HFFc6 (cell line): ENCODE measurements at regions not wholly inside any gene's neighbourhood (a gene's known extent, or its start where the extent isn't known, plus 50 kb on each side); places are given as distances from the start of the nearest gene placed in this dataset.

Experiments used
- DNase-seq: peaks from one replicate; pipeline ENCODE4 v3.0.0-alpha.2; 2018
- H3K27ac Mint-ChIP-seq: 2 replicates; pipeline ENCODE4 v1.8.0; 2020; ENCODE audit warnings: mild to moderate bottlenecking, mixed read lengths
- H3K27me3 Mint-ChIP-seq: 2 replicates; pipeline ENCODE4 v1.8.0; 2021; ENCODE audit warnings: mild to moderate bottlenecking, moderate library complexity, mixed read lengths; ENCODE audit not compliant: insufficient read depth
- H3K36me3 Mint-ChIP-seq: 2 replicates; pipeline ENCODE4 v1.8.0; 2021; ENCODE audit warnings: low read depth, mixed read lengths
- H3K4me1 Mint-ChIP-seq: 2 replicates; pipeline ENCODE4 v1.8.0; 2020; ENCODE audit warnings: low read depth, mixed read lengths
- H3K4me3 Mint-ChIP-seq: 2 replicates; pipeline ENCODE4 v1.8.0; 2020; ENCODE audit warnings: mild to moderate bottlenecking, moderate library complexity, mixed read lengths
- H3K9me3 Mint-ChIP-seq: 2 replicates; pipeline ENCODE4 v1.8.0; 2020; ENCODE audit warnings: mild to moderate bottlenecking, mixed read lengths
- CTCF ChIP-seq: fragments of 200-600 bp; sonication (generic); IDR thresholded peaks from 2 replicates; pipeline ENCODE4 v1.5.0; 2021; ENCODE audit warnings: antibody characterized with exemption, mild to moderate bottlenecking

GRCh38 chr14:39974036-39974435, 541.8 kb upstream of the FBXO33 start:
- Mint-ChIP-seq H3K9me3 (peaks cover 42% of the 10 kb centered on the region), H3K4me1 (no peaks in the 10 kb centered on the region), H3K36me3 (no peaks in the 10 kb centered on the region), H3K27me3 (peaks cover 1% of the 10 kb centered on the region), H3K27ac (no peak overlapping the region), H3K4me3 (no peak overlapping the region)
- no peak for TF ChIP-seq CTCF
- DNase-seq = no peak

- no peak overlapping the region for H3K27ac Mint-ChIP-seq
- no peak for TF ChIP-seq CTCF
- H3K36me3 Mint-ChIP-seq = no peaks in the 10 kb centered on the region
- peaks cover 42% of the 10 kb centered on the region for H3K9me3 Mint-ChIP-seq
- no peaks in the 10 kb centered on the region for H3K4me1 Mint-ChIP-seq
- peaks cover 1% of the 10 kb centered on the region for H3K27me3 Mint-ChIP-seq
- H3K4me3 Mint-ChIP-seq = no peak overlapping the region
- no peak for DNase-seq
These were observed 540.5 kb upstream of the FBXO33 start for GRCh38 chr14:39972704-39973103.

- no peaks in the 10 kb centered on the region for H3K4me1 Mint-ChIP-seq
- H3K27ac Mint-ChIP-seq = no peak overlapping the region
- H3K4me3 Mint-ChIP-seq = no peak overlapping the region
- H3K27me3 Mint-ChIP-seq = peaks cover 1% of the 10 kb centered on the region; the same call in 1 of the 2 replicates
- no peaks in the 10 kb centered on the region for H3K36me3 Mint-ChIP-seq
- no peak for DNase-seq
- TF ChIP-seq CTCF = no peak
- peaks cover 48% of the 10 kb centered on the region for H3K9me3 Mint-ChIP-seq
These were observed 535.7 kb upstream of the FBXO33 start for GRCh38 chr14:39967885-39968284.

GRCh38 chr14:39957987-39958386, 525.8 kb upstream of the FBXO33 start:
- no peaks in the 10 kb centered on the region; the same call in 1 of the 2 replicates for H3K27me3 Mint-ChIP-seq
- no peak overlapping the region for H3K27ac Mint-ChIP-seq
- peaks cover 5% of the 10 kb centered on the region; the same call in 1 of the 2 replicates for H3K36me3 Mint-ChIP-seq

GRCh38 chr14:39957290-39957689, 525.1 kb upstream of the FBXO33 start:
- Mint-ChIP-seq H3K36me3 (peaks cover 5% of the 10 kb centered on the region; the same call in 1 of the 2 replicates), H3K4me3 (no peak overlapping the region)

More at GRCh38 chr14:39957987-39958386, 525.8 kb upstream of the FBXO33 start:
- H3K9me3 Mint-ChIP-seq = peaks cover 56% of the 10 kb centered on the region
- no peak for TF ChIP-seq CTCF
- H3K4me1 Mint-ChIP-seq = no peaks in the 10 kb centered on the region
- DNase-seq = no peak
- H3K4me3 Mint-ChIP-seq = no peak overlapping the region

More at GRCh38 chr14:39957290-39957689, 525.1 kb upstream of the FBXO33 start:
- no peak for TF ChIP-seq CTCF
- Mint-ChIP-seq H3K27me3 (no peaks in the 10 kb centered on the region; the same call in 1 of the 2 replicates), H3K4me1 (no peaks in the 10 kb centered on the region), H3K9me3 (peaks cover 56% of the 10 kb centered on the region), H3K27ac (no peak overlapping the region)
- DNase-seq = no peak
